DND-41 (cell line): ENCODE measurements at regions not wholly inside any gene's neighbourhood (a gene's known extent, or its start where the extent isn't known, plus 50 kb on each side); places are given as distances from the start of the nearest gene placed in this dataset.

Experiments
- ATAC-seq: fragments of 200-7000 bp; cut with Tn5 transposase; 3 replicates; pipeline ENCODE4 v1.9.1; 2021; ENCODE audit warnings: low read depth; ENCODE audit not compliant: insufficient read depth
- DNase-seq: peaks from one replicate; pipeline ENCODE4 v3.0.0-alpha.2; 2020
- H2AFZ ChIP-seq: 2 replicates; pipeline ENCODE4 v1.6.0; 2012; ENCODE audit warnings: low read depth, low read length
- H3K27ac ChIP-seq: 2 replicates; pipeline ENCODE4 v1.5.1; 2012; ENCODE audit warnings: low read length, inconsistent platforms
- H3K27me3 ChIP-seq: fragments of 200-600 bp; sonication (generic); 2 replicates; pipeline ENCODE4 v1.6.0; 2012; ENCODE audit warnings: low read length, mild to moderate bottlenecking, inconsistent platforms; ENCODE audit not compliant: insufficient read depth, poor library complexity
- H3K36me3 ChIP-seq: 2 replicates; pipeline ENCODE4 v1.5.1; 2012; ENCODE audit warnings: low read length, inconsistent platforms; ENCODE audit not compliant: insufficient read depth
- H3K4me1 ChIP-seq: 2 replicates; pipeline ENCODE4 v1.5.1; 2012; ENCODE audit warnings: mild to moderate bottlenecking, low read length; ENCODE audit not compliant: insufficient read depth
- H3K4me2 ChIP-seq: 2 replicates; pipeline ENCODE4 v1.6.0; 2012; ENCODE audit warnings: mild to moderate bottlenecking, moderate library complexity, low read length, inconsistent platforms; ENCODE audit not compliant: insufficient read depth
- H3K4me3 ChIP-seq, 2 experiments: fragments of 200-600 bp in 1 of 2; shearing (Covaris generic) in 1 of 2; 2 replicates each; pipeline ENCODE4 v1.5.1; 2012 to 2016; ENCODE audit warnings: inconsistent platforms in 2 of 2, low read length in 2 of 2, mild to moderate bottlenecking in 2 of 2, low read depth in 1 of 2, moderate library complexity in 1 of 2
- H3K79me2 ChIP-seq: 2 replicates; pipeline ENCODE4 v1.6.0; 2012; ENCODE audit warnings: low read length, inconsistent platforms; ENCODE audit not compliant: insufficient read depth
- H3K9ac ChIP-seq: 2 replicates; pipeline ENCODE4 v1.6.0; 2012; ENCODE audit warnings: low read depth, mild to moderate bottlenecking, inconsistent platforms, low read length, moderate library complexity
- H3K9me3 ChIP-seq: 2 replicates; pipeline ENCODE4 v1.5.1; 2012; ENCODE audit warnings: low read length, moderate library complexity, mild to moderate bottlenecking, inconsistent platforms; ENCODE audit not compliant: insufficient read depth, severe bottlenecking
- H4K20me1 ChIP-seq: 2 replicates; pipeline ENCODE4 v1.6.0; 2012; ENCODE audit warnings: low read length; ENCODE audit not compliant: insufficient read depth
- EZH2 ChIP-seq: IDR thresholded peaks from 3 replicates; pipeline ENCODE4 v1.6.1; 2012; ENCODE audit warnings: borderline replicate concordance, low read depth, mild to moderate bottlenecking, moderate library complexity, low read length, inconsistent platforms; ENCODE audit not compliant: severe bottlenecking
- TF ChIP-seq, protein P1 (sequence below): IDR thresholded peaks from 2 replicates; pipeline ENCODE4 v1.5.1; 2012; ENCODE audit warnings: borderline replicate concordance, low read length, moderate library complexity, mild to moderate bottlenecking; ENCODE audit not compliant: poor library complexity, severe bottlenecking; ENCODE audit errors: extremely low read depth

DNA sequence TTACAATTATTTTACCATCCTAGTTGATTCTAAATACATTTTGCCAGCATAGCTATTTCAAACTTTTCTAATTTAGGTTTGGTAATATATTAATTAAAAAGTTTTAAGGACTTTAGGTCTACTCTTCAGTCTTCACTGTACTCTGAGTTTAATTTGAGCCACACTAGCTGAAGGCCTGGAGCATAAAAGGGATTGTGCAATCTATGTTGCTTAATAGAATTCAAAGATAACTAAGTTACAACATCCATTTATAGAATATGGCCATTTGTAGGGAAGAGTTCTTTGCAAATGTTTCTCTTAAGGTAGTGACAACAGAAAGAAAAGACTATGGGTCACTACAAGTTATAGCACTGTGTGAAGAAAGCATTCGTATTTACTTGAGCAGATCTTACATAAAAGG is 702.2 kb upstream of the NRXN1 start:
- ATAC-seq (no peak), DNase-seq (no peak)
- Histone ChIP-seq H3K9ac (no peak overlapping the region), H3K79me2 (no peaks in the 10 kb centered on the region), H3K4me2 (no peak overlapping the region), H3K27me3 (no peaks in the 10 kb centered on the region), H3K4me1 (no peaks in the 10 kb centered on the region), H3K4me3 (no peak overlapping the region), H4K20me1 (no peaks in the 10 kb centered on the region), H2AFZ (no peak overlapping the region), H3K9me3 (no peaks in the 10 kb centered on the region), H3K36me3 (no peaks in the 10 kb centered on the region), H3K27ac (no peak overlapping the region)
- no peak for TF ChIP-seq EZH2
- TF ChIP-seq, protein P1, sequence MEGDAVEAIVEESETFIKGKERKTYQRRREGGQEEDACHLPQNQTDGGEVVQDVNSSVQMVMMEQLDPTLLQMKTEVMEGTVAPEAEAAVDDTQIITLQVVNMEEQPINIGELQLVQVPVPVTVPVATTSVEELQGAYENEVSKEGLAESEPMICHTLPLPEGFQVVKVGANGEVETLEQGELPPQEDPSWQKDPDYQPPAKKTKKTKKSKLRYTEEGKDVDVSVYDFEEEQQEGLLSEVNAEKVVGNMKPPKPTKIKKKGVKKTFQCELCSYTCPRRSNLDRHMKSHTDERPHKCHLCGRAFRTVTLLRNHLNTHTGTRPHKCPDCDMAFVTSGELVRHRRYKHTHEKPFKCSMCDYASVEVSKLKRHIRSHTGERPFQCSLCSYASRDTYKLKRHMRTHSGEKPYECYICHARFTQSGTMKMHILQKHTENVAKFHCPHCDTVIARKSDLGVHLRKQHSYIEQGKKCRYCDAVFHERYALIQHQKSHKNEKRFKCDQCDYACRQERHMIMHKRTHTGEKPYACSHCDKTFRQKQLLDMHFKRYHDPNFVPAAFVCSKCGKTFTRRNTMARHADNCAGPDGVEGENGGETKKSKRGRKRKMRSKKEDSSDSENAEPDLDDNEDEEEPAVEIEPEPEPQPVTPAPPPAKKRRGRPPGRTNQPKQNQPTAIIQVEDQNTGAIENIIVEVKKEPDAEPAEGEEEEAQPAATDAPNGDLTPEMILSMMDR = no peak

DNA sequence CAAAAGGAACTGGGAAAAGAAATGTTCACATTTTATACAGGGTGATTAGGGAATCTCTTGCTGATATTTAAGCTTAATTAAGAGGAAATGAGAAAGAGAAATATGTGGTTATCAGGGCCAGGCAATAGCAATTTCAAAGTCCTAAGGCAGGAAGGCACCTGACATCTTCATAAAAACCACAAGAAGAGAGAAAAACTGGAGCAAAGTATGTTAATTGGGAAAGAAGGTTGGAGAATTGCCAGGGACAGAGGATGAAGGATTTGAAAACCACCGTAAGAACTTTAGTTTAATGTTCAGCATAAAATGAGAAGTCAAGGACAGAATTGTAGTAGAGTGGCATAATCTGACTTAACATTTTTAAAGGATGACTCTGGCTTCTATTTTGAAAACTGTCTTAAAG is 691.8 kb upstream of the NRXN1 start:
- H3K36me3 ChIP-seq = no peaks in the 10 kb centered on the region
- H3K27ac ChIP-seq = no peak overlapping the region
- H4K20me1 ChIP-seq = no peaks in the 10 kb centered on the region
- no peaks in the 10 kb centered on the region for H3K79me2 ChIP-seq
- H2AFZ ChIP-seq = no peak overlapping the region
- no peaks in the 10 kb centered on the region for H3K9me3 ChIP-seq
- H3K4me2 ChIP-seq = no peak overlapping the region
- ATAC-seq (no peak), DNase-seq (no peak)
- H3K27me3 ChIP-seq = no peaks in the 10 kb centered on the region
- H3K9ac ChIP-seq = no peak overlapping the region
- TF ChIP-seq EZH2 = no peak
- TF ChIP-seq, protein P1 = no peak
- H3K4me3 ChIP-seq = no peak overlapping the region
- no peaks in the 10 kb centered on the region for H3K4me1 ChIP-seq

DNA sequence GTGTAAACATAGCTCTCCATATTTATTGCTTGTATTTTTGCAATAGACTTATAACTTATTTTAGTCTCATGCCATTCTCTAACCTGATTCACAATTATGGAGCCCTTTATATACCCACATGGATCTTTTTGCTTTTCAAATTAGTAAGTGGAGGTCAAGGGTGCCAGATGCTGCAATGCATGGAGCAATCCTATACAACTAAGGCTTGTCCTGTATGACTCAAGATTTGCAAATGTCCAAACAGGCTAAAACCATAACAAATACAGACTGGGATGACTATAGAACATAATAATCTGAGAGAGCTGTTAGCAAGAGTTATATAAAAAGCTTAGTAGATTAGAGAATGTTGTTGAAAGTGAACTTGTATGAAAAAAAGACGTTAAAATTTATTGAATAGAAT is 690.4 kb upstream of the NRXN1 start:
- no peaks in the 10 kb centered on the region for H4K20me1 ChIP-seq
- no peak overlapping the region for H2AFZ ChIP-seq
- H3K9ac ChIP-seq = no peak overlapping the region
- no peaks in the 10 kb centered on the region for H3K4me1 ChIP-seq
- no peaks in the 10 kb centered on the region for H3K27me3 ChIP-seq
- no peaks in the 10 kb centered on the region for H3K36me3 ChIP-seq
- no peaks in the 10 kb centered on the region for H3K9me3 ChIP-seq
- no peak overlapping the region for H3K27ac ChIP-seq
- H3K79me2 ChIP-seq = no peaks in the 10 kb centered on the region
- DNase-seq (no peak), ATAC-seq (no peak)
- TF ChIP-seq, protein P1 = no peak
- TF ChIP-seq EZH2 = no peak
- no peak overlapping the region for H3K4me2 ChIP-seq
- no peak overlapping the region for H3K4me3 ChIP-seq

DNA sequence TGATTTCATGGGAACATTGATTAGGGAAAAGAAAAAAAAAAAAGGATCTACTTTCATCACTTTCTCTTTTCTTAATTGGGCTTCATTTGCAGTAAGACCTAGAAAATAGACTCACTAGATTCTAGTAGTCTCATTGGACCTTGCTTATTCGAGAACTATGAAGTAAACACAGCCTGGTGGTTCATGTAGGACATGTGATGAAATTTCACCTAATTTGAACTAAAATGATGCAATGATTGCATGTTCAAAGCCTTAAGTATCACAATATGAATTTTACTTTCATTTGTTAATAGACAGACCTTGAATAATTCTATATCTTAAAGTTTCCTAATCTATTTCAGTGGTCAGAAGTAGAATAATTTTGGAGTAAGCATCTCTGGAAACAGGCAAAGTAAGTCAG is 688.9 kb upstream of the NRXN1 start:
- Histone ChIP-seq H3K79me2 (no peaks in the 10 kb centered on the region), H3K4me2 (no peak overlapping the region), H4K20me1 (no peaks in the 10 kb centered on the region), H2AFZ (no peak overlapping the region), H3K27me3 (no peaks in the 10 kb centered on the region), H3K4me1 (no peaks in the 10 kb centered on the region), H3K9ac (no peak overlapping the region), H3K9me3 (no peaks in the 10 kb centered on the region), H3K36me3 (no peaks in the 10 kb centered on the region), H3K4me3 (no peak overlapping the region), H3K27ac (no peak overlapping the region)
- no peak for DNase-seq
- TF ChIP-seq, protein P1 = no peak
- no peak for TF ChIP-seq EZH2
- ATAC-seq = no peak
